Kidney epithelial cell (primary cell): ENCODE measurements at regions not wholly inside any gene's neighbourhood (a gene's known extent, or its start where the extent isn't known, plus 50 kb on each side); places are given as distances from the start of the nearest gene placed in this dataset.
"Not testable (repeated sequence)": the region's sequence is repeated elsewhere in the genome, so short reads cannot be mapped to it uniquely, and the experiment has no call there.

ENCODE experiments used
- DNase-seq: peaks from one replicate; pipeline ENCODE4 v3.0.0-alpha.2; 2010; ENCODE audit warnings: low read depth
- H3K27me3 ChIP-seq: 2 replicates; pipeline ENCODE4 v1.6.0; 2011; ENCODE audit warnings: low read length; ENCODE audit not compliant: control insufficient read depth, insufficient read depth
- H3K36me3 ChIP-seq: 2 replicates; pipeline ENCODE4 v1.5.1; 2011; ENCODE audit warnings: low read length; ENCODE audit not compliant: control insufficient read depth, insufficient read depth
- H3K4me3 ChIP-seq: 2 replicates; pipeline ENCODE4 v1.5.1; 2011; ENCODE audit warnings: low read depth, mild to moderate bottlenecking, control low read depth, low read length
- CTCF ChIP-seq: IDR thresholded peaks from 2 replicates; pipeline ENCODE4 v1.5.1; 2011; ENCODE audit warnings: mild to moderate bottlenecking, moderate library complexity, low read length, control low read depth, inconsistent platforms; ENCODE audit not compliant: insufficient read depth, poor library complexity, severe bottlenecking

- Histone ChIP-seq H3K27me3 (no peaks in the 10 kb centered on the region), H3K4me3 (no peak overlapping the region), H3K36me3 (no peaks in the 10 kb centered on the region)
- no peak for DNase-seq
- no peak for TF ChIP-seq CTCF
Observed at GRCh38 chr4:3898098-3898497, 131.9 kb downstream of the ADRA2C start.

GRCh38 chr4:3898928-3899327 is 132.7 kb downstream of the ADRA2C start:
- H3K27me3 ChIP-seq, H3K36me3 ChIP-seq, H3K4me3 ChIP-seq, DNase-seq: not testable (repeated sequence)

GRCh38 chr4:3904264-3904955 is 138.2 kb downstream of the ADRA2C start:
- H3K36me3 ChIP-seq, H3K27me3 ChIP-seq, H3K4me3 ChIP-seq, DNase-seq: not testable (repeated sequence)

- not testable (repeated sequence) for DNase-seq, H3K27me3 ChIP-seq, H3K4me3 ChIP-seq, H3K36me3 ChIP-seq
Observed at GRCh38 chr4:3909616-3910015, 143.4 kb downstream of the ADRA2C start.

GRCh38 chr4:3910161-3910950 is 144.2 kb downstream of the ADRA2C start:
- H3K4me3 ChIP-seq, H3K36me3 ChIP-seq: not testable (repeated sequence)

GRCh38 chr4:3911252-3911856 is 145.2 kb downstream of the ADRA2C start:
- H3K4me3 ChIP-seq: no peak overlapping the region
- no peaks in the 10 kb centered on the region for H3K27me3 ChIP-seq
- H3K36me3 ChIP-seq: no peaks in the 10 kb centered on the region
- DNase-seq: no peak
- no peak for TF ChIP-seq CTCF

More at GRCh38 chr4:3910161-3910950, 144.2 kb downstream of the ADRA2C start:
- not testable (repeated sequence) for DNase-seq, H3K27me3 ChIP-seq

- H3K4me3 ChIP-seq, H3K27me3 ChIP-seq, H3K36me3 ChIP-seq, DNase-seq: not testable (repeated sequence)
Observed at GRCh38 chr4:3914511-3914910, 148.3 kb downstream of the ADRA2C start.

GRCh38 chr4:3919509-3919908 is 153.3 kb downstream of the ADRA2C start:
- not testable (repeated sequence) for H3K36me3 ChIP-seq, H3K27me3 ChIP-seq, H3K4me3 ChIP-seq, DNase-seq

GRCh38 chr4:3921902-3922301 is 155.7 kb downstream of the ADRA2C start:
- not testable (repeated sequence) for H3K4me3 ChIP-seq, DNase-seq, H3K27me3 ChIP-seq, H3K36me3 ChIP-seq

- H3K27me3 ChIP-seq, H3K36me3 ChIP-seq, H3K4me3 ChIP-seq, DNase-seq: not testable (repeated sequence)
Observed at GRCh38 chr4:3925841-3926240, 159.7 kb downstream of the ADRA2C start.

- H3K27me3 ChIP-seq, H3K4me3 ChIP-seq, DNase-seq, H3K36me3 ChIP-seq: not testable (repeated sequence)
Observed at GRCh38 chr4:3926271-3926670, 160.1 kb downstream of the ADRA2C start.

- DNase-seq, H3K4me3 ChIP-seq, H3K36me3 ChIP-seq, H3K27me3 ChIP-seq: not testable (repeated sequence)
Observed at GRCh38 chr4:3926969-3927755, 161.0 kb downstream of the ADRA2C start.
